Panc1 (cell line): ENCODE measurements at regions not wholly inside any gene's neighbourhood (a gene's known extent, or its start where the extent isn't known, plus 50 kb on each side); places are given as distances from the start of the nearest gene placed in this dataset.

Experiments used
- ATAC-seq: fragments of 200-7000 bp; cut with Tn5 transposase; 2 replicates; pipeline ENCODE4 v1.9.1; 2020; ENCODE audit warnings: mild to moderate bottlenecking, moderate library complexity
- BruUV-seq: library from RNA; stranded (reverse); fragments of 400-500 nt; replicated peaks from 2 replicates; lab custom pipeline; 2021; lab: Mats Ljungman, UMichigan
- CTCF ChIA-PET: fragments of 300-600 bp; sonication (Branson Sonifier 250); formaldehyde crosslinking; loops from one replicate; lab custom pipeline; 2022; ENCODE audit warnings: antibody characterized with exemption; lab: Charles Lee
- POLR2A ChIA-PET: fragments of 300-600 bp; sonication (Branson Sonifier 250); formaldehyde crosslinking; loops from one replicate; lab custom pipeline; 2022; ENCODE audit warnings: antibody characterized with exemption; lab: Charles Lee
- DNase-seq: peaks from one replicate; pipeline ENCODE4 v3.0.0-alpha.2; 2010; ENCODE audit warnings: low read depth, low spot score
- H3K27ac ChIP-seq: 2 replicates; pipeline ENCODE4 v1.5.1; 2011; ENCODE audit warnings: mild to moderate bottlenecking, low read length, inconsistent platforms
- H3K27me3 ChIP-seq: fragments of 200-500 bp; sonication (Bioruptor generic); 2 replicates; pipeline ENCODE4 v1.6.0; 2014; ENCODE audit warnings: low read length, inconsistent platforms; ENCODE audit not compliant: control insufficient read depth, insufficient read depth
- H3K36me3 ChIP-seq: fragments of 200-500 bp; sonication (Bioruptor generic); 2 replicates; pipeline ENCODE4 v1.5.1; 2014; ENCODE audit warnings: inconsistent platforms, mild to moderate bottlenecking, low read length, moderate library complexity; ENCODE audit not compliant: control insufficient read depth, insufficient read depth
- H3K4me1 ChIP-seq: 2 replicates; pipeline ENCODE4 v1.5.1; 2011; ENCODE audit warnings: inconsistent platforms, mild to moderate bottlenecking, low read length, moderate library complexity; ENCODE audit not compliant: control insufficient read depth, insufficient read depth
- H3K4me3 ChIP-seq, 2 experiments: 2 replicates each; pipeline ENCODE4 v1.5.1; 2011 to 2012; ENCODE audit warnings: low read depth in 2 of 2, low read length in 2 of 2, mild to moderate bottlenecking in 2 of 2, inconsistent platforms in 1 of 2, moderate library complexity in 1 of 2
- H3K9me3 ChIP-seq: fragments of 200-500 bp; sonication (Bioruptor generic); 2 replicates; pipeline ENCODE4 v1.5.1; 2014; ENCODE audit warnings: low read depth, mild to moderate bottlenecking, inconsistent platforms, low read length, moderate library complexity; ENCODE audit not compliant: control insufficient read depth, insufficient read depth
- CTCF ChIP-seq: fragments of 450-650 bp; IDR thresholded peaks from 2 replicates; pipeline ENCODE4 v1.5.1; 2017; ENCODE audit warnings: mild to moderate bottlenecking
- POLR2AphosphoS5 ChIP-seq: IDR thresholded peaks from 2 replicates; pipeline ENCODE4 v1.6.1; 2012; ENCODE audit warnings: mild to moderate bottlenecking, low read depth, low read length, moderate library complexity
- SIN3A ChIP-seq: IDR thresholded peaks from 2 replicates; pipeline ENCODE4 v1.6.1; 2012; ENCODE audit warnings: low read depth, mild to moderate bottlenecking, low read length, moderate library complexity, borderline replicate concordance; ENCODE audit not compliant: insufficient read depth
- TCF7L2 ChIP-seq: IDR thresholded peaks from 2 replicates; pipeline ENCODE4 v1.6.1; 2011; ENCODE audit warnings: mild to moderate bottlenecking, low read depth, low read length, inconsistent platforms
- in situ Hi-C: cut with HindIII; loops from 2 replicates; pipeline ENCODE4 v1.10.0; 2016; ENCODE audit warnings: low sequenced_read_pairs, low pct_unique_long_range_greater_than_20kb
- intact Hi-C: fragments of 100-400 bp; cut with micrococcal nuclease; formaldehyde crosslinking; loops from one replicate; pipeline ENCODE4 v1.10.0; 2022; ENCODE audit not compliant: unreplicated experiment
- TF ChIP-seq, protein P1 (sequence below), 2 experiments: IDR thresholded peaks; 2 replicates each; pipeline ENCODE4 v1.6.1; 2011 to 2012; ENCODE audit warnings: low read depth in 2 of 2, control low read depth in 1 of 2, low read length in 1 of 2, mild to moderate bottlenecking in 1 of 2, moderate library complexity in 1 of 2; ENCODE audit not compliant: insufficient read depth in 1 of 2

DNA sequence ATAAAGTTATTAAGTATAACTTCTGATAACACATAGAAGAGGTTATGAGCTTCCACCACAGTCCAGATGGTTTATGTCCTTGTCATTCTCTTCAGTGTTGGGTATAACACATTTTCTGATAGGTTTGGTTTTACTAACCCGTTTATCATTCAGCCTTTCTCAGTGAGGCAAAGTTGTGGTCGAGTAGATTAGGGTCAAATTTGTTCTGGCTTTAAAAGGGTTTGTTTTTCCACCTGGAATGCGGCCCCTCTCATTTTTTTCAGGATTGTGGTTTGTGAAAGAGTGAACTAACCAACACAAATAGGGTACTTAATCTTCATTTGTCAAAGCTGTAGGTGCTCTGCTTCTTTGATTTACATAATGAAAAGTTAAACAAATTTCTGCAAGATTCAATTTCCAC lies 204.2 kb upstream of the ASCC3 start:
- no TSS peak for BruUV-seq
- no peaks in the 10 kb centered on the region for H3K27me3 ChIP-seq
- peaks cover 13% of the 10 kb centered on the region for H3K4me1 ChIP-seq
- in situ Hi-C loops, result no loop called here
- peak overlapping the region; percentile 87 for H3K27ac ChIP-seq
- no peak for ATAC-seq
- DNase-seq, result no peak
- peak; percentile 43; the same call in 1 of the 2 replicates for TF ChIP-seq TCF7L2
- TF ChIP-seq, protein P1, sequence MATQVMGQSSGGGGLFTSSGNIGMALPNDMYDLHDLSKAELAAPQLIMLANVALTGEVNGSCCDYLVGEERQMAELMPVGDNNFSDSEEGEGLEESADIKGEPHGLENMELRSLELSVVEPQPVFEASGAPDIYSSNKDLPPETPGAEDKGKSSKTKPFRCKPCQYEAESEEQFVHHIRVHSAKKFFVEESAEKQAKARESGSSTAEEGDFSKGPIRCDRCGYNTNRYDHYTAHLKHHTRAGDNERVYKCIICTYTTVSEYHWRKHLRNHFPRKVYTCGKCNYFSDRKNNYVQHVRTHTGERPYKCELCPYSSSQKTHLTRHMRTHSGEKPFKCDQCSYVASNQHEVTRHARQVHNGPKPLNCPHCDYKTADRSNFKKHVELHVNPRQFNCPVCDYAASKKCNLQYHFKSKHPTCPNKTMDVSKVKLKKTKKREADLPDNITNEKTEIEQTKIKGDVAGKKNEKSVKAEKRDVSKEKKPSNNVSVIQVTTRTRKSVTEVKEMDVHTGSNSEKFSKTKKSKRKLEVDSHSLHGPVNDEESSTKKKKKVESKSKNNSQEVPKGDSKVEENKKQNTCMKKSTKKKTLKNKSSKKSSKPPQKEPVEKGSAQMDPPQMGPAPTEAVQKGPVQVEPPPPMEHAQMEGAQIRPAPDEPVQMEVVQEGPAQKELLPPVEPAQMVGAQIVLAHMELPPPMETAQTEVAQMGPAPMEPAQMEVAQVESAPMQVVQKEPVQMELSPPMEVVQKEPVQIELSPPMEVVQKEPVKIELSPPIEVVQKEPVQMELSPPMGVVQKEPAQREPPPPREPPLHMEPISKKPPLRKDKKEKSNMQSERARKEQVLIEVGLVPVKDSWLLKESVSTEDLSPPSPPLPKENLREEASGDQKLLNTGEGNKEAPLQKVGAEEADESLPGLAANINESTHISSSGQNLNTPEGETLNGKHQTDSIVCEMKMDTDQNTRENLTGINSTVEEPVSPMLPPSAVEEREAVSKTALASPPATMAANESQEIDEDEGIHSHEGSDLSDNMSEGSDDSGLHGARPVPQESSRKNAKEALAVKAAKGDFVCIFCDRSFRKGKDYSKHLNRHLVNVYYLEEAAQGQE (IDR thresholded peaks at IDR 0.05; ENCODE audit: insufficient read depth in 1 of 2, low read depth in 2 of 2, low read length in 1 of 2), result no peak
- H3K4me3 ChIP-seq, result no peak overlapping the region
- no peaks in the 10 kb centered on the region for H3K36me3 ChIP-seq
- H3K9me3 ChIP-seq, result peaks cover 12% of the 10 kb centered on the region; the same call in 1 of the 2 replicates
- ChIA-PET POLR2A (no interaction called here), CTCF (no interaction called here)
- intact Hi-C loops, result no loop called here

DNA sequence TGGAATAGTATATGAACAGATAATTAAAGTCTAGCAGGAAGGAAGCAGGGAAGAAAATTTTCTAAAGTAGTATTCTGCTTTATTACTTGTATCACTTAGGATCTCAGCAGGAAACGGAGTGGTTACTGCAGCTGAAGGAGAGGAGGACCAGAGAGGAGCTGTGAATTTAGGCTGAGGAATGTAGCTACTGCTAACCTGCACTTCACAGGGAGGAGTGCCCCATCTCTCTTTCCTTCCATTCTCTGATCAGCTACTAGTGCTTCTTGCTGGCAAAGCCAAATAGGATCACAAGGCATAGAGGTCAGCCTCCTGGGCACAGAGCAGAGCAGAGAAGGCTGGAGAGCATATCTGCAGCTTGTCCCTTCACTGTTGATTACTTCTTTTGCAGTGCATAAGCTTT lies 205.3 kb upstream of the ASCC3 start:
- intact Hi-C loops (no loop called here), in situ Hi-C loops (no loop called here)
- H3K27me3 ChIP-seq, result no peaks in the 10 kb centered on the region
- H3K9me3 ChIP-seq, result peaks cover 16% of the 10 kb centered on the region; the same call in 1 of the 2 replicates
- H3K27ac ChIP-seq, result peak overlapping the region; percentile 87; the same call in 1 of the 2 replicates
- BruUV-seq, result no TSS peak
- DNase-seq, result no peak
- TF ChIP-seq CTCF, result no peak
- no peak for TF ChIP-seq TCF7L2
- no peak for TF ChIP-seq SIN3A
- TF ChIP-seq, protein P1 (IDR thresholded peaks at IDR 0.05; ENCODE audit: insufficient read depth in 1 of 2, low read depth in 2 of 2, low read length in 1 of 2), result no peak
- no peak for TF ChIP-seq POLR2AphosphoS5
- no peaks in the 10 kb centered on the region for H3K36me3 ChIP-seq
- POLR2A ChIA-PET, result no interaction called here
- CTCF ChIA-PET, result interaction anchor here (0.7 kb wide), 1 partner anchor 451 kb away, joined by 6 read pairs; no protein-coding TSS in a partner anchor
- no peak overlapping the region for H3K4me3 ChIP-seq
- peaks cover 13% of the 10 kb centered on the region for H3K4me1 ChIP-seq
- no peak for ATAC-seq
